ENCODE measurements at regions not wholly inside any gene's neighbourhood (a gene's known extent, or its start where the extent isn't known, plus 50 kb on each side); places are given as distances from the start of the nearest gene placed in this dataset.

GRCh38 chr9:81370650-81371049 is 318.7 kb downstream of the TLE1 start:
- TF ChIP-seq CTCF (IDR thresholded peaks at IDR 0.05; ENCODE audit: low read depth, low read length) (no peak), MYC (IDR thresholded peaks at IDR 0.05; ENCODE audit: low read depth, low read length) (no peak)
